RWPE2 (cell line): ENCODE measurements at regions not wholly inside any gene's neighbourhood (a gene's known extent, or its start where the extent isn't known, plus 50 kb on each side); places are given as distances from the start of the nearest gene placed in this dataset.

Experiments
- ATAC-seq: fragments of 200-7000 bp; cut with Tn5 transposase; 3 replicates; pipeline ENCODE4 v1.9.1; 2021; ENCODE audit warnings: low read depth
- DNase-seq: peaks from one replicate; pipeline ENCODE4 v3.0.0-alpha.2; 2020; ENCODE audit warnings: low spot score
- H3K27ac ChIP-seq: fragments of 450-650 bp; 2 replicates; pipeline ENCODE4 v1.5.1; 2017; ENCODE audit warnings: mild to moderate bottlenecking; ENCODE audit not compliant: poor library complexity, severe bottlenecking
- H3K27me3 ChIP-seq: fragments of 250-450 bp; sonication (Bioruptor Pico); 2 replicates; pipeline ENCODE4 v1.5.1; 2021; ENCODE audit warnings: mild to moderate bottlenecking, moderate library complexity; ENCODE audit not compliant: insufficient read depth, poor library complexity, severe bottlenecking
- H3K36me3 ChIP-seq: fragments of 250-450 bp; sonication (Bioruptor Pico); 2 replicates; pipeline ENCODE4 v1.5.1; 2020; ENCODE audit warnings: low read depth, mild to moderate bottlenecking, moderate library complexity
- H3K4me1 ChIP-seq: fragments of 250-450 bp; sonication (Bioruptor Pico); 2 replicates; pipeline ENCODE4 v1.5.1; 2021; ENCODE audit warnings: mild to moderate bottlenecking, moderate library complexity; ENCODE audit not compliant: insufficient read depth, poor library complexity, severe bottlenecking
- H3K4me3 ChIP-seq: fragments of 250-450 bp; sonication (Bioruptor Pico); 2 replicates; pipeline ENCODE4 v1.5.1; 2021; ENCODE audit warnings: mild to moderate bottlenecking, moderate library complexity; ENCODE audit not compliant: severe bottlenecking
- H3K9me3 ChIP-seq: fragments of 250-450 bp; sonication (Bioruptor Pico); 2 replicates; pipeline ENCODE4 v1.5.1; 2021; ENCODE audit warnings: mild to moderate bottlenecking, moderate library complexity; ENCODE audit not compliant: severe bottlenecking
- CTCF ChIP-seq: fragments of 450-650 bp; IDR thresholded peaks from one replicate; pipeline ENCODE4 v1.5.1; 2017; ENCODE audit warnings: mild to moderate bottlenecking, moderate library complexity; ENCODE audit not compliant: poor library complexity, severe bottlenecking

GRCh38 chr12:28065889-28066630 is 93.5 kb upstream of the PTHLH start:
- Histone ChIP-seq H3K27ac (no peak overlapping the region), H3K4me3 (no peak overlapping the region), H3K36me3 (no peaks in the 10 kb centered on the region), H3K4me1 (no peaks in the 10 kb centered on the region), H3K9me3 (no peaks in the 10 kb centered on the region), H3K27me3 (no peaks in the 10 kb centered on the region)
- no peak for TF ChIP-seq CTCF
- no peak for ATAC-seq
- no peak for DNase-seq

DNA sequence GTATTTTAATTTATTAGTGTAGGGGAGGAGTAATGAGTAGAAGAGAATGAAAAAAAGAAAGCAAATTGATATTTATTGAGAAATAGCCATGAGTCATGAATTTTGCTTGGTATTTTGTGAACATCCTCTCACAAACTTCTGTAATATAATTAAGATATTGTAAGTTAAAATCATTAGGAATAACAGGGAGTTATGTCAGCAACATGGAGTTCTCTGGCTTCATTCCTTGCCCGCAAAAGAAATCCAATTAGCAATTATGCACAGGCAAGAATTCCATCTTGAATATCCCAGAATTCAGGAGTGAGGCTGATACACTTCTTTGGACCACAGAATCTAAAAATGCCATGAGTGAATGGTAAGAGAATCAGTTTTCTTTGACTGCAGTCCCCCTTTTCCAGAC is 94.3 kb upstream of the PTHLH start:
- DNase-seq (no peak), ATAC-seq (no peak)
- Histone ChIP-seq H3K4me1 (no peaks in the 10 kb centered on the region), H3K27ac (no peak overlapping the region), H3K9me3 (no peaks in the 10 kb centered on the region), H3K4me3 (no peak overlapping the region), H3K27me3 (no peaks in the 10 kb centered on the region), H3K36me3 (no peaks in the 10 kb centered on the region)
- no peak for TF ChIP-seq CTCF

GRCh38 chr12:28068467-28068866 is 95.9 kb upstream of the PTHLH start:
- no peak for ATAC-seq
- no peak for DNase-seq
- Histone ChIP-seq H3K4me3 (no peak overlapping the region), H3K36me3 (no peaks in the 10 kb centered on the region), H3K27me3 (no peaks in the 10 kb centered on the region), H3K9me3 (no peaks in the 10 kb centered on the region), H3K4me1 (no peaks in the 10 kb centered on the region), H3K27ac (no peak overlapping the region)
- no peak for TF ChIP-seq CTCF

DNA sequence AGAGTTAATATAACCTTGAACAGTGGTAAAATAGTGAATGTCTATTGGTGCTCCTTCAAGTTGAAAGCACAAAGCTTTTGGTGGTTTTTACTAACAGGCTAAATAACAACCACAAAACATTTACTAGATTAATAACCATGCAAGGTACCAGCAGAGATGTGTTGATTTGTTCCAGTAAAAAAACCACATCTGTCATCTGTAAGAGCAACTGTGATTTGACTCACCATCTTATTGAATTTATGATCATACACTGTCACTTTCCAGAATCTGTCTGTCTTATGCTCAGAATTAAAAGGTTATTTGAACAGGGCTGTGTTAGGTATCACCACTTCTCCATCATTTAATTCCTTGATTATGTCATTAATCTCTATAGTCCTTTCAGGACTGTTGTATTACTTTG is 107.0 kb upstream of the PTHLH start:
- Histone ChIP-seq H3K4me3 (no peak overlapping the region), H3K27ac (no peak overlapping the region), H3K36me3 (no peaks in the 10 kb centered on the region), H3K4me1 (no peaks in the 10 kb centered on the region), H3K27me3 (no peaks in the 10 kb centered on the region), H3K9me3 (no peaks in the 10 kb centered on the region)
- TF ChIP-seq CTCF, result no peak
- no peak for ATAC-seq
- DNase-seq, result no peak

GRCh38 chr12:28082096-28082495 is 108.2 kb upstream of the CCDC91 start:
- H3K9me3 ChIP-seq, result no peaks in the 10 kb centered on the region
- H3K27me3 ChIP-seq, result no peaks in the 10 kb centered on the region
- no peaks in the 10 kb centered on the region for H3K36me3 ChIP-seq
- H3K27ac ChIP-seq, result no peak overlapping the region
- DNase-seq (no peak), ATAC-seq (no peak)
- TF ChIP-seq CTCF, result no peak
- no peaks in the 10 kb centered on the region for H3K4me1 ChIP-seq
- no peak overlapping the region for H3K4me3 ChIP-seq
